ENCODE measurements at regions not wholly inside any gene's neighbourhood (a gene's known extent, or its start where the extent isn't known, plus 50 kb on each side); places are given as distances from the start of the nearest gene placed in this dataset.
"Not testable (repeated sequence)": the region's sequence is repeated elsewhere in the genome, so short reads cannot be mapped to it uniquely, and the experiment has no call there.

DNA sequence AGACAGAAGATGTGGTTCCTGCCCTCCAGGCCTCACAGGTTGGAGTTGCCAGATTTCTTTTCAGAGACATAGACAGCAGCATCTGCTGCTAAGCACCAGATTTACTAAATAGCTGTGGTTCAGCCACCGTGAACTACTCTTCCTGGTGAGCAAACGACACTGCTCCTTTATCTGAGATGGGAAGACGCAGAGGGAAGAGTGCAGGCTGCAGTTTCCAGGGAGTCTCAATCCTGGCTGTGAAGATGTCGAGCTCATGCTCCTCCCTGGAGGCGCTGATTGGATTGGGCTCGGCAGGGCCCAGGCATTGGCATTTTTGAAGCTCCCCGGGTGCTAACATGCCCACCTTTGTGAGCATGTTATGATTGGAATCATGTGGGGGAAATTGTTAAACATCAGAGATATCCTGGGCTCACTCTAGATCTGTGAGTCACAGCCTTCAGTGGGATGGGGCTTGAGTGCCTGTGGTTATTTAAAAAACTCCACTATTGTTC, 314.8 kb downstream of the TSN start:
- DNase-seq (ENCODE audit: low spot score), result peak; percentile 37

DNA sequence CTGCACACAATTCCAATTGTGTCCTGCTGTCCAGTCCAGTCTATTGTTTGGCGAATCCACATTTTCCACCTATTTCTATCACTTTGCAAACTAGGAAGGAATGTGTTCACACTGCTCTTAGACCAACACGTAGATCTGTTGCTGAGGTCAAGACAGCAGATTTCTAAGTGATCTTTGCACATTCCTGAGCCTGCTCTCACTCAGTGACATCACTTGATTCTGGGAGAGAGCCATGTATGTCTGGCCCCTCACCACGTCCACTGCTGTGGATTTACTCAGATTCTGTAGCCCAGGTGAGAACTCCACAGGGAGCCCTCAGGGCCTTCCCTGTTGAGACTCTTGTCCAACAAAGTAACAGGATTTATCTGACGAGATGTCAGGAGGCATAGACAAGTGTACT, 317.2 kb downstream of the TSN start:
- DNase-seq (ENCODE audit: low spot score), result no peak

DNA sequence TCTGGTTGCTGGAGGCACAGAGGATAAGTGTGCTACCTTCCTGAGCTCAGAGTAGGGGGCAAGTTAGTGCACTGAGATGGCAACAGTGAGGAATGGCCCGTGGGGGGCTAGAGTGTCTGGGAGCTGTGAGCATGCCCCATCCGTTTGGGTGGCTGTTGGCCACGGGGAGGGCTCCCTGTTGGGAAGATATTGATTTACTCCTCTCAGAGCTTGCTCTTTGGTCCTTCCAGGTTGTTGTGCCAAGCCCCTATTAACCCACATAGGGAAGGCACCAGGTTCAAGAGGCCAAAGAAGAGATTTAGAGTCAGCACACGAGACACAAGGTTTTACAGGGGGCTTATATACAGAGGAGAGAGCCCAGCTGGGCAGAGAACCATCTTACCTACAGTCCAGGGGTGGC, 318.8 kb downstream of the TSN start:
- no peak for DNase-seq (ENCODE audit: low spot score)

DNA sequence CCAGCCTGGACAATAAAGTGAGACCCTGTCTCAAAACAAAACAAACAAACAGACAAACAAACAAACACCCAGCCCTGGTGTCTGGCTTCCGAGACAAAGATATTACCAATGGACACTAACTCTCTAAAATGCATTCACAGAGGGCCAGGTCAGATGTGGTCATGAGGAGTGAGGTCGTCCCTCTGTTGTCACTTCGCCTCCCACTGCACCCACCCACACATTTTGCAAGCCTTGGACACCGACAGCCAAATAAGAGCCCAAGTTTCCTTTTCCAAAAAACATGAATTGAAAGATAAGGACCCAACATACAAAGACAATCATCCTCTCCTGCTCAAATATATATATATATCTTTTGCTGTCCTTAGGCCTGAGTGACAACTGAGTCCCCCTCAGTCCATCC, 319.9 kb downstream of the TSN start:
- DNase-seq (ENCODE audit: low spot score), result no peak

DNA sequence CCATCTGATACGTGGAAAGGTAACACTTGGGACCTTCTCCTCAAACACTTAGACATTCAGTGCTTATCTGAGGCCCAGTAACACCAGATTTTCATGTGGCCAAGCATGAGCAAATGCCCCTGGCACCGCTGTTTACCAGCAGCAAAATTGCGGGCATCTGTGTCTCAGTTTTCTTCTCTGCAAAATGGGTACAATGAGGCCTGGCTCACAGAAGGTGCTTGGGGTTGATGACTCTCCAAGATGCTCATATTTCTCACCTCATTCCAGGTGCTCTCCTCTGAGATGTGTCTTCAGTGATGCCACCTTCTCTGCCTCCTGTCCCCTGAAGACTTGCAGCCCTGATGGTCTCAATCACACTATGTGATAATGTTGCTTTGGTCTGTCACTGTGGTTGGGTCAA, 321.7 kb downstream of the TSN start:
- DNase-seq (ENCODE audit: low spot score), result no peak

DNA sequence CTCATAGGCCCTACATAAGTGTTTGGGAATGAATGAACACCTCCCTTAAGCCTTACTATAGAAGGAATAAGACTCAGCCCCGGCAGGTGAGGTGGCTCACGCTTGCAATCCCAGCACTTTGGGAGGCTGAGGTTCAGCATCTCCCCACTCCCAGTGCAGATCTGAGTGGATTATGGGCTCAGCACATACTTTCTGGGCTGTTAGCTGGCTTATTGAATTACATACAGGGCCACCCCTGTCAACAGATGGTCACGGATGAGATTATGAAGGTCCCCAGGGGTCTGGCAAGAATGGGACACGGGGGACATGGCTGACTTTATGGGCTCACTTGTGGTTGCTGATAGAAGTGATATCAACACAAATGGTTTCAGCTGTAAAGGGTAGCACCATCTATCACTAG, 322.3 kb downstream of the TSN start:
- no peak for DNase-seq (ENCODE audit: low spot score)

DNA sequence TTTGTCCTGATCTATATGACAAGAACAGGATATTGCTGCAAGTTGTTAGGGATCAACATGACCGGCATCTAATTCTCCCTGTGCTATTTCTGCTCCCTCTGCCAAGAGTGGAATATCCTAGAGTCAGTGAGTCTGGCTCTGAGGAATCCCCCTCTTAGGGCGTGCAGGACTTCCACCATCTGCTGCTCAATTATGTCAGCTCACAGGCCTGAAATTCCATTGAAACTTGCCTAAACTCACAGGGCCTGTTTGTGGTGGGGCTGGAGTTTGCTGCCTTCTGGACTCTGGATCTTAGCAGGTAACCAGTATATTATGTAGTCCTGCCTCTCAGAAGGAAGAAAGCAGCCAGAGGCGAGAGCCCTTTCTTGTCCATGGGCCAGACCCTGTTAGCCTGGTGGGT, 323.0 kb downstream of the TSN start:
- no peak for DNase-seq (ENCODE audit: low spot score)

DNA sequence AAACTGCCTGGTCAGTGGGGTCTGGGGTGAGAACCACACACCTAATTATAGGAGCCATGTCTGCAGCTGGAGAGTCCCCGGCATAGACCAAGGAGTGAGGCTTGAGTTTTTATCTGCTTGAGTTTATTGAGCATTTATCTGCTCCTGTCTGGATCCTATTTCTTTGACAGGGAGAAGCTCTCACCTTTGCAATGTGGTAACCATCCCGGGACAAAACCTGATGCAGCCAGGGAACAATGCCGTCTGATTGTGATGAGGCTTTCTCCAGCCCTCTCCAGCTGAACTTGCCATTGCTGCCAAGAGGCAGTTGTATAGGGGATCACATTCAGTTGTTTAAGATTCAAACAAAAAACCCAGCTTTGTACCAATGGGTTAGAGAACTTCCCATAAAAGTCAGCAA, 324.4 kb downstream of the TSN start:
- no peak for DNase-seq (ENCODE audit: low spot score)

DNA sequence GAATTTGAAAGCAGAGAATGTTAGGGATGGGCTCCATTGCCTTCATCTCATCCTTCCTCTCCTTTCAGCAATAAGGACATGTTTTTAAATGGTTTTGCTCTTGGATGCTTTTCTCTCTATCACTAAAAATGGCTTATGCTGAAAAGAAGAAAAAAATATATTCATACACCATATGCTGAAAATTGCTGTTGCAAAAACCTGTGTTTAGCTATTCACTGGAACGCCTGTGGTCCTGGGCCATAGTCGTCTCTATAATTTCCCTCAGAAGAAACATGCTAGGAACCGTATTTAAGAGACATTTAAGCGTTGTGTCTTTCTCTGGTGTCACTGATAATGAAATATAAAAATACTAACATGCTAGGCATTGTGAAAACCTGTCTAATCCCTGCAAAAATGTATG, 324.9 kb downstream of the TSN start:
- DNase-seq (ENCODE audit: low spot score), result no peak

DNA sequence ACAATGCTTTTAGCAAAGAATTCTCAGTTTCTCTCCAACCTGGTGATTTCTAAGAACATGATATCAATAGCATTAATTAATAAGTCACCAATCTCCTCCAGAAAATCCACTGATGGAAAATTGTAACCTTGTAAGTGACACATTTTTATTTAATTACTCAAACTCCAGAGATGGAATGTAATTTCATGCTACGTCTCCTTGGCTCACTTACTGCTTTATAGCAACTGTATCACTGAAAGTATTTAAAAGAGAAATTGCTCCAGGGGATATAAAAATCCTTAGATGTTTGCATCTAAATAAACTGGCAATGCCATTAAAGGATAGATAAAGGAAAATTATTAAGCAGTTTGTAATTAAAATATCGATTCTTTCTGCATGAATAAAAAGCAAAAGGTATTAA, 325.4 kb downstream of the TSN start:
- no peak for DNase-seq (ENCODE audit: low spot score)

DNA sequence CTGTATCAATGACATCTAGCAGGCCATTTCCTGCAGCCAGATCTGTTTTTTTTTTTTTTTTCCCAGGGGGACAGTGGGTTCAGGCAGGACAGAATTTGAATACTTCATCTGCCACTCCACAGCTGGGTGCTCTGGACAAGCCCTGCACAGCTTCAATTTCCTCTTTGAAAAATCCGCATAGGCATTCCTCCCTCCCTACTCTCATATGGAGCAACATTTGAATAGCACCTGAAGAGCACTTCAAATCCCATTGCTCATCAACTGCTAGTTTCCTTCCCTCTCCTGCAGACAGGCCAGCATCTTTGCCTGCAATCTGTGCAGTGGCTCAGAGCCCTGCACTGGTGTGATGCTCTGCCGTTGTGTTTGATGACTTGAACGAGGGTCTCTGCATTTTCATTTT, 326.3 kb downstream of the TSN start:
- no peak for DNase-seq (ENCODE audit: low spot score)

DNA sequence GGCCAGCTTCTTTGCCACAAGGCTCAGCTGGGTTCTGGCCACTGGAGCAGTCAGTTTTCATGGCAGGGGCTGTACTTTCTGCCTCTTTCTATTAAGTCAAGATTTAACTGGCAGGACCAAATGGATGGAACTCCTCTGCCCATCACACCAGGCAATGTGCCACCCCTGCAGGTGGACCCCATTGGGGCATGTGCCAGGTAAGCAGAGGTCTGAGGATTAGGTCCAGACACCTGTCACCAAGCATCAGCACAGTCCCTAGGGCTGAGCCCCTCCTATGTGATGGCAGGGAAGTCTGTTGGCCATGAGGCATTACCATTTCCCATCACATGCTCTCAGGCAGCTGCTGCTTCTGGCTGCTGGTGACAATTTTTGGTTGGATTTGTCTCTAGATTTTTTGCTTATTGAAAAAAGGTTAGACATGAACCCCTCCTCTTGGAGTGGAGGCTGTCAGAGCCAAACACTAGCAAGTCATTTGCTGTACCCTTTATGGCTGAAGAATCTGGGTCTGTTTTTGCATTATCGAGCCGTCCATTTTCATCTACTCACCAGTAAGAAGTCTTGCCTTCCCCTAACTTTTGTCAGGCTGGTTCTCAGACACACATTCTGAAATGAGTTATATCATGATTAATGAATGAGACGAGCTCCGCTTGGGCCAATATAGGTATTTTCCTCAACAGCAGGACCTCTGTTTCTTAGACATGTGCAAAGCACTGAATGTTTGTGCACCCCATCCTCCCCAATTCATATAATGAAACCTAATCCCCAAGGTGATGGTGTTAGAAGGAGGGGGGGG, 328.0 kb downstream of the TSN start:
- DNase-seq (ENCODE audit: low spot score), result no peak

DNA sequence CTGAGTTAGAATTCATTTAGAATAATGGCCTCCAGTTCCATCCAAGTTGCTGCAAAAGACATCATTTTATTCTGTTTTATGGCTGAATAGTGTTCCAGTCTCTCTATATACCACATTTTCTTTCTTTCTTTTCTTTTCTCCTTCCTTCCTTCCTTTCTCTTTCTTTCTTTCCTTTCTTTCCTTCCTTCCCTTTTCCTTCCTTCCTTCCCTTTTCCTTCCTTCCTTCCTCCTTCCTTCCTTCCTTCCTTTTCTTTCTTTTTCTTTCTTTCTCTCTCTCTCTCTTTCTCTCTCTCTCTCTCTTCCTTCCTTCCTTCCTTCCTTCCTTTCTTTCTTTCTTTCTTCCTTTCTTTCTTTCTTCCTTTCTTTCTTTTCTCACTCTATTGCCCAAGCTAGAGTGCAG, 330.2 kb downstream of the TSN start:
- DNase-seq (ENCODE audit: low spot score), result not testable (repeated sequence)

DNA sequence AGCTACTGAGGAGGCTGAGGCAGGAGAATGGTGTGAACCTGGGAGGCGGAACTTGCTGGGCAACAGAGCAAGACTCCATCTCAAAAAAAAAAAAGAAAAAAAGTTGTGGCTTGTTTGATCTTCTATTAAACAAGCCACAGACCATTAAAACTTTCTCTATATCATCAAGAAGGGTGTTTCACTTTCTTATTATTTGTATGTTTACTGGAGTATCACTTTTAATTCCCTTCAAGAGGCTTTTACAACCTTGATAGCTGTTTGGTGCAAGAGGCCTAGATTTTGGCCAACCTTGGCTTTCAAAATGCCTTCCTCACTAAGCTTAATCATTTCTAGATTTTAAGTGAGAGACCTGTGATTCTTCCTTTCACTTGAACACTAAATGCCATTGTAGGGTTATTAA, 339.1 kb downstream of the TSN start:
- DNase-seq (ENCODE audit: low spot score), result no peak

DNA sequence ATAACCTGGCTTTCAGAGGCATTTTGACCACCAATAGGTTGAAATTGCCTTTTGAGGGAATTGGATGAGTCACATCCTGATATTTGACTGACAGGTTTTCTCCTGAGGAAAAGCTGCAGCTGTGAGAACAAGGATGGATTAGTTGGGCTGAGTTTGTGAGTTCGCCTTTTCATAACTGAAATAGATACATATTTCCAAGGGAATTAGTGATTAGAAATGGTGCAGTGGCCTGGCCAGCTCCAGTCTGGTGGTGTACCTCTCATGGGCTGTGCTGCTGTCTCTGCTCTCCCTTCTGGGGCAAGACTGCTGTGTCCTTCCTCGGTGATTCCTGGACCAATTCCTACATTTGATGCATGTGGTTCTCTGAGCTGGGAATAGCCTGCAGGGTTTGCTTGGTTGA, 341.3 kb downstream of the TSN start:
- DNase-seq (ENCODE audit: low spot score), result peak; percentile 8

DNA sequence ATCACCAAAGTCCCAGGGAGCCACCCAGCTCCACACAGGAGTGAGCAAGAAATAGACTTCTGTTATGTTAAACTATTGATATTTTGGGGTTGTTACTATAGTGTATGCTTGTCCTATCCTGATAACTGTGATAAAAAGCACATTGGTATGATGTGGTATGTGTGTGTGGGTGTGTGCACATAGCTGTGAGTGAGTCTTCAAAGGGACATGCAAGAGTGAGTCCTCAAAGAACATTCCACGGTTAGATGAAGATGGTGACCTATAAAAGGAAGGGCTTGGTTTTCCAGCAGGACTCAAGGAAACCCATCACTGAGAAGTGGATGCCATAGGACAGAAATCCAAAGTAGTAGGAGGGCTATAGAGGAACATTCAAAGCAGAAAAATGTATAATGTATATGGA, 342.9 kb downstream of the TSN start:
- peak; percentile 62 for DNase-seq (ENCODE audit: low spot score)

DNA sequence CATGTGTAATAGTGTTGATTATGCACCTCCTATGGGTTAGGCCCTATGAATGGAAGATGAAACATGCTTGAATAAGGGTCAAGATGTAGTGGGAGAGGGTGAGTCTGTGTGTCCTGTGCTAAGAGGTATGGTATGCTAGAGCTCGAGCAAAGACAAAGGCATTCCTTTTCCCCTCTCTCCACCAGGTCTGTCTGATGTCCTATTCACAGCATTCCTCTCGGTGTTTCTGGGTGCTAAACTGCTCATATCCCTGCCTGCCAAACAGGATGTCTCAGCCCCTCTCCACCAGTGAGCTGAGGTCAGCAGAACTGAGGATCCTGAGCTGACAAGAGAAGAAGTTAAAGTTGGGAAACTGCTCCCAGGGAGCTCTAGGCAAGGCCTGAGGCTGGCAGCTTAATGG, 344.9 kb downstream of the TSN start:
- DNase-seq (ENCODE audit: low spot score), result peak; percentile 44

DNA sequence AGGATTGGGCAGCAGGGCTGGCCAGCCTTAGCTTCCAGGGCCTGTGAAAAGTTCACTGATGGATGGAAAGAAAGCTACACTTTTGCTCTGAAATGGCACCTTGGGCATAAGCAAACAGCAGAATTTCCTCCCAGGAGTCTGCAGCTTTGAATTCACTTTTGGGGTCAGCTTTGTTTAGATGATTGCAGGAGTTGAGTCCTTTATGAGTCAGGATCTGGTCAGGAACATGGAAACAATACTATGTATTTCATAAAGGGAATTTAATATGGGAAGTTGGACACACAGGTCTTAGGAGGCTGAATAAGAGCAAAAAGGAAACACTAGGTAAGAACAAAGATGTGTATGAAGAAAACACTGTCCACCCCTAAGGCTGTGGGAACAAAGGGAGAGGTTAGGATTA, 345.3 kb downstream of the TSN start:
- no peak for DNase-seq (ENCODE audit: low spot score)

DNA sequence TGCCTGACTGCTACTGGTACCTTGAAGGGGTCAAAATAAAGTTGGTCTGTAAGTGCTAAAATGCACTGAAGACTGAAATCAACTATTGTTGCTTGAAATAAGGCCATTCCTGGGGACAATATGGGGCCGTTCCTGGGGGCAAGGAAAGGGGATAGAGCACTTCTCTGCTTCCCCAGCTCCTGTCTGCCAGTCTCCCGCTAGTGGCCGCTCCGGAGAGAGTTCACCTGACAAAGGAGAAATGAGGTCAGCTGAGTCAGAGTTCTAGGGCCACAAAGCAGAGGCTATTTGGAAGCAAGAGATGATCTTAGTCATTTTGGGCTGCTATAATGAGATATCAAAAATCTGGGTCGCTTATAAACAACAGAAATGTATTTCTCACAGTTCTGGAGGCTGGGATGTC, 345.9 kb downstream of the TSN start:
- no peak for DNase-seq (ENCODE audit: low spot score)

DNA sequence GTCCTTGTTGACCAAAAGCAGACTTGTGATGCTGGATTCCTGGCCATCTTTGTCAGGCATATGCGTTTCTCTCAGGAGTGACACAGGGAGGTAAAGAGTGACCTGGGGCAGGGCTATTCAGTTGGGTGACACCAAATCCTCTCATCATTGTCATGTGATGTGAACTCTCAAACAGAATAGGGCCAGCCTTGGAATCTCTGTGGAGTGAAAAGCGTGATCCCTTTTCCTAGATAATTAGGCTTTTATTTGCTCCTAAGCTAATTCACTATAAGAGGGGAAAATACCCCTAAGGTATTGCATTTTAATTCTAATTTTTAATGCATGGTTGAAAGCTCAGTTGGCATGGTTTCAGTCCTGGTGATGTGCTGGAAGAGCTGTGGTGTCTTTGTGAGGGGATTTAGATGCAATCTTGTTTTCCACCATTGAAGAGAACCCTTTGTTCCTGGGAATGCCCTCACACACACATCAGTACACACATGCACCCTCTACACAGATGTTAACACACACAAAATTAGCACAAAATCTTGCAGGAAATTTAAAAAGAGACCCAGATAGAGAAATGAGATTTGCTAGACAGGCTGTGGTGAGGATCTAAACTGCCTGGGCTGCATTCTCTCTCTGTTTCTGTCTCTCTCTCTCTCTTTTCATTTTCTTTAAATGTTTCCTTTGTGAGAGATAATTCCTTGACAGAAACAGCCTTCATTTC, 349.9 kb downstream of the TSN start:
- no peak for DNase-seq (ENCODE audit: low spot score)

DNA sequence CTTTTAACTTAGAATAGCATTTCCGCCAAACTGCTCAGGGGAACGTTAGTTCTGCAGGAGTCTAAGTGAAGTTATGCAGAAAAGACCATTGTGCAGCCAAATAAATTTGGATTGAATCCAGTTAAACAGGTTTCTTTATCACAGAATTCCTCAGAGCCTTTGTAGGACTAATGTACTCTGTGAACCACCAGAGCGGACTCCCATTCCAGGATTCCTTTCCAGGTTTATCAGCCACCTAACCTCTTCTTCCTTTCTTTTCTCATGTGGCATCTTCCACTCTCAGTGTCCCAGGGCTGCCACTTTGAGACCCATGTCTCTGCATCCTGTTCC, 350.4 kb downstream of the TSN start:
- DNase-seq (ENCODE audit: low spot score), result no peak

DNA sequence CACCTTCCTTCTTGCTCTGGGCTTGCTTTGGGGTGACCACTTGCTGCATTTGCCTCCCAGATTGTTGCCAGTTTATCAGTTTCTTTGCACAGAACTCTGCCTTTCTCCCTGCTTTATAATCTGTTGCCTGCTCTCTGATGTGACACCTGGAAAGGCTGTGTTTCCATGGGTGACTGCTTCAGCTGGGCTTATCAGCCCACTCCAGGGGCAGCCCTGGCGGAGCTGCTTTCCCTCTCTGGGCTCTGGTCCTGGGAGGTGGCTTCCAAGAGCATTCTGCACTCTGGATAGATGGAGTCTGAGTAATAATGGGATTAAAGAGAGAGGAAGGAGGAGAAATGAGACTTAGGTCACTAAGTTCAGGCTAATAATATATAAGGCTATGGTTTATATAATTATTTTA, 352.7 kb downstream of the TSN start:
- DNase-seq (ENCODE audit: low spot score), result no peak

DNA sequence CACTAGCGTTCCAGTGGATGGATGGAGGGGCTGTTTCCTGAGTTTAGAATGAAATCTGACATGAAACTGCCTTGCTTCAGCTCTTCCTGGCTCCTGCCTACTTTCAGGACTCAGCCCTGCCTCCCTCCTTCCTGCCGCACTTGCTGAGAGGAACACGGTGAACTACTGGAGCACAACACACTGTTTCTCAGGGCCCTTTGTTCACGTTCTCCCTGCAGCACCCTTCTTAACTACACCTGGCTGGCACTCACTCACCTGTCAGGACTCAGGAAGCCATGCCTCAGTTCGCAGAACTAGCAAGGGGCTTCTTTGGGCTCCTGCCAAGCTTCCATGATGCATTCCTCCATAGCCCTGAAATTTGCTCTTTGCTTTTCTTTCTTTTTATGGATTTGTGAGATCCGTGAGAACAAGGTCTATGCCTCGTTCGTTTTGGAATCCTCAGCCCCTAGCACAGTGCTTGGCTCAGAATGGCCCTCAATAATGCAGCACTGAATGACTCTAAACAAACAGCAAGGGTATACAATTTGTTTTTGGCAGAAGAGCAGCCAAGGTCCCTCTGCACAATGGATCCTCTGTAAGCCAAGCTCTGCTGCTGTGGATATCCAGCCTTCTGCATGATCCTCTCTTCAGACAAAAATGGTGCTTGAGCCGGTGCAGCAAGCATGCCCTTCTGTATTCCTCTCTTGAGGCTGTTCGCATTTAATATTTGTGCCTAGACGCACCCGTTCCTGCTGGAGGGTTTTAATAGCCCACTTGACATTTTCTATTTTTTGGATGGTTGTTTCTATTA, 357.0 kb downstream of the TSN start:
- no peak for DNase-seq (ENCODE audit: low spot score)

Measured in SW480 (cell line).